GM18873 (cell line): ENCODE measurements at regions not wholly inside any gene's neighbourhood (a gene's known extent, or its start where the extent isn't known, plus 50 kb on each side); places are given as distances from the start of the nearest gene placed in this dataset.
"Not testable (repeated sequence)": the region's sequence is repeated elsewhere in the genome, so short reads cannot be mapped to it uniquely, and the experiment has no call there.

ENCODE experiments used
- ATAC-seq: cut with Tn5 transposase; IDR thresholded peaks from one replicate; pipeline ENCODE4 v1.9.1; 2021; ENCODE audit warnings: mild to moderate bottlenecking, moderate library complexity, moderate number of reproducible peaks; ENCODE audit not compliant: unreplicated experiment, low FRiP score

GRCh38 chr14:99024926-99025325 lies 247.1 kb downstream of the BCL11B start:
- ATAC-seq, result no peak

- ATAC-seq, result no peak
These were observed 246.6 kb downstream of the BCL11B start for GRCh38 chr14:99025418-99025817.

GRCh38 chr14:99026471-99026870 lies 245.5 kb downstream of the BCL11B start:
- no peak for ATAC-seq

- no peak for ATAC-seq
These were observed 244.0 kb downstream of the BCL11B start for GRCh38 chr14:99028041-99028440.

- ATAC-seq, result no peak
These were observed 243.5 kb downstream of the BCL11B start for GRCh38 chr14:99028521-99028920.

GRCh38 chr14:99029145-99029915 lies 242.7 kb downstream of the BCL11B start:
- no peak for ATAC-seq

- no peak for ATAC-seq
These were observed 242.1 kb downstream of the BCL11B start for GRCh38 chr14:99029916-99030305.

GRCh38 chr14:99030454-99030853 lies 241.5 kb downstream of the BCL11B start:
- no peak for ATAC-seq

GRCh38 chr14:99032759-99033158 lies 239.2 kb downstream of the BCL11B start:
- ATAC-seq, result no peak

GRCh38 chr14:99033951-99034350 lies 238.0 kb downstream of the BCL11B start:
- ATAC-seq, result no peak

GRCh38 chr14:99034711-99035171 lies 237.3 kb downstream of the BCL11B start:
- ATAC-seq, result no peak

GRCh38 chr14:99035268-99035667 lies 236.7 kb downstream of the BCL11B start:
- ATAC-seq, result no peak

GRCh38 chr14:99035712-99036610 lies 236.0 kb downstream of the BCL11B start:
- no peak for ATAC-seq

- ATAC-seq, result no peak
These were observed 235.2 kb downstream of the BCL11B start for GRCh38 chr14:99036611-99037293.

GRCh38 chr14:99037326-99037725 lies 234.7 kb downstream of the BCL11B start:
- not testable (repeated sequence) for ATAC-seq

- ATAC-seq, result no peak
These were observed 234.1 kb downstream of the BCL11B start for GRCh38 chr14:99037777-99038430.

GRCh38 chr14:99038431-99038820 lies 233.6 kb downstream of the BCL11B start:
- ATAC-seq, result no peak

- ATAC-seq, result no peak
These were observed 232.5 kb downstream of the BCL11B start for GRCh38 chr14:99039331-99040041.

- no peak for ATAC-seq
These were observed 231.9 kb downstream of the BCL11B start for GRCh38 chr14:99040052-99040451.

GRCh38 chr14:99040711-99041110 lies 231.3 kb downstream of the BCL11B start:
- ATAC-seq, result no peak
